ENCODE measurements at regions not wholly inside any gene's neighbourhood (a gene's known extent, or its start where the extent isn't known, plus 50 kb on each side); places are given as distances from the start of the nearest gene placed in this dataset.
"Not testable (repeated sequence)": the region's sequence is repeated elsewhere in the genome, so short reads cannot be mapped to it uniquely, and the experiment has no call there.

- DNase-seq = no peak
Observed at GRCh38 chr2:122022531-122022930, 267.1 kb downstream of the TSN start.

- no peak for DNase-seq
Observed at GRCh38 chr2:122023059-122023864, 267.8 kb downstream of the TSN start.

DNA sequence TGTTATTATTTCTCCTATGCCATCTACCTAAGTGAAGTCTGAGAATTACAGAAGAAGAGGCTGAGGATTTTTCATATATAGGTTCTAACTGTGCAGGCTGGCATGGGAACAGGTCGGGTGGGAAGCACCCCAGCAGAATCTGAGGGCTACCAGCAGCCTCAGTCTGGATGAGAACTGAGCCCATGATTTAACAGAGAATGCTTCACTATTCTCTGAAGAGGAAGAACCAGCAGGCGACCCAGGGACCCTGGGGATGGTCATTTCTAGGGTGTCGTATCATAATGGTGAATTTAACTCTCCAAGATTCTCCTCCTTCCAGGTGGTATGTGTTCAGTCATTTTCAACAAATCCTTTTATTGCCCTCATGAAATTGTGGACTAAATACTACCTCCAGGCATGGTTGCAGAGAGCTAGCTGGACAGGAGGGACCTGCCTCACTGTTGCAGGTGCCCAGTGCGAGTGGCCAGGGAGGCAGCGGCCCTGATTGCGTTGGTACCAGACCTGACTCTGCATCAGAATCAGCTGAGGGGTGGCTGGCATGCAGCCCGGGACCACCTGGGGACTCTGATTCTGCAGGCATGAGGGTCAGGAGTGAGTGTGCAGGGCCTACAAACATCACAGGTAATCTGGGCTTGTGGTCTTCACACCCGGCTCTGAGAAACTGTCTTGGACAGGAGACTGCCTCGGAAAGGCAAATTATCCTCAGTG, 272.2 kb downstream of the TSN start:
- DNase-seq = no peak

GRCh38 chr2:122028371-122029100, 273.1 kb downstream of the TSN start:
- no peak for DNase-seq

GRCh38 chr2:122029456-122029855, 274.0 kb downstream of the TSN start:
- no peak for DNase-seq

DNA sequence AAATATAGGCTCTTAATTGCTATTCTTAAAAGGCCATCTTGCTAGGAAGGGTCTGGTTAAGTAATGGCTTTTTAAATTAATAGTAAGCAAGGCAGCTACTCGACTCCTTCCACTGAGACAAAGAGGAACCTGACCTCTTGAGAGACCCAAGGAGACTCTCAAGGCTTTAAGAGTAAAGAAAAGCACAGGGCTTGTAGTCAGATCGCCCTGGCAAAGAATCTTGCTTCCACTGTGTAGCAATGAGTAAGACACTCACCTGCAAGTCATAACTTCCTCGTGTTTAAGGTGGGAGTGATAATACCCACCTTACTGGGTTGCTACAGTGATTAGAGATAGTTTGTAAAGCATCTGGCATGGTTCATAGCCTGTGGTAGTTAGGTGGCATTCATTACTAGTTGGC, 274.5 kb downstream of the TSN start:
- DNase-seq = no peak

- no peak for DNase-seq
Observed at GRCh38 chr2:122031544-122032263, 276.3 kb downstream of the TSN start.

DNA sequence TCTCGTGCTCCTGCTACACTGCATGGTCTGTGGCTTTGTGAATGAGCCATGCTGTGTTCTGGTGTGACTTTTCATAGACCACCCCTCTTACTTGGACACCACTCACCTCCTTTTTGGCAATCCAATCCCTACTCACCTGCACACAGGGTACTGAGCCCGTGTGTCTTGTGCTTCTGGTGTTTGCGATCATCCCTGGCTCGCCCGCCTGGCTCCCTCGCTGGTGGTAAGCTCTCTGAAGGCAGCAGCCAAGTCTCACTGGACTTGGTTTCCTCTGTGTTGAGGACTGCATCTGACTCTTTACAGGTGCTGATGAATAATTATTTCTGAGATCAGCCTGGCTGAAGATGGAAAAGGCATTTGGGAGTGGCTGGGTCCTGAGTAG, 276.8 kb downstream of the TSN start:
- DNase-seq = no peak

DNA sequence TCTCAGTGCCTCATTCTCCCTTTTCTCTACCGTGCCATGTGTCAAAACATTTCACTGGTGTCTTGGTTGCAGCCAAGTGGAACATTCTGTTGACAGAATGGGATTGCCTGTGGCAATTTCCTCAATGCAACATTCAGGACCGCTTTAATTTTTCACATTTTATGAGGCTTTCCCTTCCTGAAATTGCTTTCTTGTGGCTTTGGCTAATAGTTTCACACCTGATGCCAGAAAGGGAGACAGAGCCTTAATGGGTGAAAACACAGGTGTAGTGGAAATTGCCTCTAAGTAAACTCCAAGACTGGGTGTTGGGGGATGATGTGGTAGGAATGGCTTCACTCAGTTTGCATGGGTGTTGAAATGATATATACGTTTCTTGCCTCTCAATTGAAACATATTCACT, 278.3 kb downstream of the TSN start:
- no peak for DNase-seq

DNA sequence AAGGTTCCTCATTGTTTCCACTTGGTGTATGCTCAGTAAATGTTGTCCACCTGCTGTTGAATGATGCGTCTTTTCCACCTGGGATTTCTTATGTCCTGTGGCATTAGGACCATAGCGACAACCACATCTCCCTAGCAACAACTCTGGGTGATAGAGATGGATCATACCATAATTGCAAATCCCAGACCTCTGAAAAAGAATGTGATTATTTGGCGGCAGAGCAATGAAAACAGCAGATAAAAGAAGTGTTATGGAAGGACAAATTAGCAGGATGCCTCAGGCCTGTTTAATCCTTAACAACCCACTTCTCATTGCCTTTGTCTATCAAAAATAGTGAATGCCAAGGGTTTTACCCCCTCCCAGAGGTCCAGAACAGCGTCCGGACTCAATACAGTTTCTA, 278.9 kb downstream of the TSN start:
- peak; percentile 16 for DNase-seq

GRCh38 chr2:122034777-122035176, 279.3 kb downstream of the TSN start:
- DNase-seq = peak; percentile 30

DNA sequence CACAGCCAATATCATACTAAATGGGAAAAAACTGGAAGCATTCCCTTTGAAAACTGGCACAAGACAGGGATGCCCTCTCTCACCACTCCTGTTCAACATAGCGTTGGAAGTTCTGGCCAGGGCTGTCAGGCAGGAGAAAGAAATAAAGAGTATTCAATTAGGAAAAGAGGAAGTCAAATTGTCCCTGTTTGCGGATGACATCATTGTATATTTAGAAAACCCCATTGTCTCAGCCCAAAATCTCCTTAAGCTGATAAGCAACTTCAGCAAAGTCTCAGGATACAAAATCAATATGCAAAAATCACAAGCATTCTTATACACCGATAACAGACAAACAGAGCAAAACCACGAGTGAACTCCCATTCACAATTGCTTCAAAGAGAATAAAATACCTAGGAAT, 283.4 kb downstream of the TSN start:
- not testable (repeated sequence) for DNase-seq

DNA sequence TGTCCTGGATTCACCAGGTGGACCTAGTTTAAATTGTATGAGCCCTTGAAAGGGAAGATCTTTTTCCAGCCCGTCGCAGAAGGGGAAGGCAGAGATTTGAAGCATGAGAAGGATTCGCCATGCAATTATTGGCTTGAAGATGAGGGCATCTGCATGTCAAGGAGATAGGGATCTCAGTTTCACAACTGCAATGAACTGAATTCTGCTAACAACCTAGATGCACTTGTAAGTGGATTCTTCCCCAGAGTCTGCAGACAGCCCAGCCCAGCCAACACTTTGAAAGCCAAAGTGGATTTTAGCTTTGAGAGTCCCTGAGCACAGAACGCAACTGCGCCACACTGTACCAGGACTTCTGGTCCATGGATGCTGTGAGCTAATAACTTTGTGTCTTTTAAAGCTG, 286.0 kb downstream of the TSN start:
- no peak for DNase-seq

DNA sequence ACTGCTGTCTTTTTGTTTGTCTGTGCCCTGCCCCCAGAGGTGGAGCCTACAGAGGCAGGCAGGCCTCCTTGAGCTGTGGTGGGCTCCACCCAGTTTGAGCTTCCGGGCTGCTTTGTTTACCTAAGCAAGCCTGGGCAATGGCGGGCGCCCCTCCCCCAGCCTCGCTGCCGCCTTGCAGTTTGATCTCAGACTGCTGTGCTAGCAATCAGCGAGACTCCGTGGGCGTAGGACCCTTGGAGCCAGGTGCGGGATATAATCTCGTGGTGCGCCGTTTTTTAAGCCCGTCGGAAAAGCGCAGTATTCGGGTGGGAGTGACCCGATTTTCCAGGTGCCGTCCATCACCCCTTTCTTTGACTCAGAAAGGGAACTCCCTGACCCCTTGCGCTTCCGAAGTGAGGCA, 296.2 kb downstream of the TSN start:
- not testable (repeated sequence) for DNase-seq

- DNase-seq = no peak
Observed at GRCh38 chr2:122055521-122055931, 300.1 kb downstream of the TSN start.

DNA sequence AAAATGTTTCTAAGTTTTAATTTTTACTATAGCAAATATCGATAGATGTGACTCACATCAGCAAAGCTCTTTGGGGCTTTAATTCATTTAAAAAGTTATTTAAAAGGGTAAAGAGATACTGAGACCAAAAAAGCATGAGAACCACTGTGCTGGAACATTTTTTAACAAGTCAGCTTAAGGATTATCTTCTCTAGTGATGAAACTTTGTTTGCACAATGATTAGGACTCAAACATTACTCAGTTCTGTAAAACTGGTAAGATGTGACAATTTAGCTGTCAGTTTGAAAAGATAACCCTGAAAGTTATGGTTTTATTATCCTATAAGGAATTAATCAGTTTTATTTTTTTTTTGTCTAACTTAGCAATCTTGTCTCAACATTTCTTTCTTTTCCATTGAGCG, 301.4 kb downstream of the TSN start:
- no peak for DNase-seq

GRCh38 chr2:122061206-122061605, 305.8 kb downstream of the TSN start:
- no peak for DNase-seq

DNA sequence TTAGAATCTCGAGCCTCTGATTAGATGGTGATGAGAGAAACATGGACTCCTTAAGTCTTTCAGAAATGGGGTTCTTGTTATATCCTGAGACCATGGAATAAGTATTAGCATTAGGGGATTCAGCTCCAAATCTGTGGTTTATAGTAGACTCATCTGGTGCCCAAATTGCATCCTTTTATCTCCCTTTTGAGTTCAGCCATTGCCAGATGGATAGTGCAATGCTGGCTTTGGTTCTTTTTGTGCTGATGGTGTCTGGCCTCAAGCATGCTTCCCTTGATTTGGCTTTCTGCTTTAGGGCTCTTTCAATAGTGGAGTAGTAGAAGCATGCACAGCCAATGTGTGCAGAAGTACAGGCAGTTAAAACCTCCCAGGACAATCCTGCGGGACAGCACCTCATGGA, 306.4 kb downstream of the TSN start:
- DNase-seq = no peak

DNA sequence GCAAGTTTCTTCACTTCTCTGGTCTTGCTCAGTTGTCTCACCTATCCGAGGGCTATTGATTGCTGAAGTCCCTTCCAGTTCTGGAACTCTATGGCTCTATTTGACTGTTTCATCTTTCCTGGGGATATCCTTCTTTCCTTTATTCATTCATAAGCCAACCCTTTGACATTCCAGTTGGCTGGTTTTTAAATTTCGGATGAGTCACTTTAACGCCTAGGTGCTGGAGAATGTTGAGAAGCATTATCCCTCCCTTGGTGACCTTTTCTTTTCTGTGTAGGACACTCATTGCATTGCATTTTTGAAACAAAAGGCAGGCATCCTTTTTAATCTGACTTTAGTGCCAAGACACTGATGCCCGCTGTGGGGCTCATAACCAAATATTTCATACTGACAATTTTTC, 307.1 kb downstream of the TSN start:
- DNase-seq = no peak

GRCh38 chr2:122063716-122064115, 308.3 kb downstream of the TSN start:
- DNase-seq = no peak

DNA sequence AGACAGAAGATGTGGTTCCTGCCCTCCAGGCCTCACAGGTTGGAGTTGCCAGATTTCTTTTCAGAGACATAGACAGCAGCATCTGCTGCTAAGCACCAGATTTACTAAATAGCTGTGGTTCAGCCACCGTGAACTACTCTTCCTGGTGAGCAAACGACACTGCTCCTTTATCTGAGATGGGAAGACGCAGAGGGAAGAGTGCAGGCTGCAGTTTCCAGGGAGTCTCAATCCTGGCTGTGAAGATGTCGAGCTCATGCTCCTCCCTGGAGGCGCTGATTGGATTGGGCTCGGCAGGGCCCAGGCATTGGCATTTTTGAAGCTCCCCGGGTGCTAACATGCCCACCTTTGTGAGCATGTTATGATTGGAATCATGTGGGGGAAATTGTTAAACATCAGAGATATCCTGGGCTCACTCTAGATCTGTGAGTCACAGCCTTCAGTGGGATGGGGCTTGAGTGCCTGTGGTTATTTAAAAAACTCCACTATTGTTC, 314.8 kb downstream of the TSN start:
- no peak for DNase-seq

GRCh38 chr2:122072666-122073065, 317.2 kb downstream of the TSN start:
- no peak for DNase-seq

GRCh38 chr2:122074201-122074600, 318.8 kb downstream of the TSN start:
- no peak for DNase-seq
